ENCODE measurements at regions not wholly inside any gene's neighbourhood (a gene's known extent, or its start where the extent isn't known, plus 50 kb on each side); places are given as distances from the start of the nearest gene placed in this dataset.

- CTCF ChIA-PET, result no interaction called here
- POLR2A ChIA-PET, result no interaction called here
- no peak for DNase-seq (ENCODE audit: extremely low spot score)
- no peak for TF ChIP-seq BHLHE40 (IDR thresholded peaks at IDR 0.05; ENCODE audit: borderline replicate concordance)
Measured at GRCh38 chr12:115571027-115571426, 706.5 kb downstream of the MED13L start.

GRCh38 chr12:115570069-115570777 lies 707.3 kb downstream of the MED13L start:
- CTCF ChIA-PET, result interaction anchor here (0.7 kb wide), 1 partner anchor 26 kb away, joined by 3 read pairs; no protein-coding TSS in a partner anchor
- POLR2A ChIA-PET, result no interaction called here
- TF ChIP-seq SP1 (IDR thresholded peaks at IDR 0.05), result no peak
- no peak for TF ChIP-seq SUZ12 (IDR thresholded peaks at IDR 0.05)
- DNase-seq (ENCODE audit: extremely low spot score), result no peak

- DNase-seq (ENCODE audit: extremely low spot score), result peak; percentile 17
- TF ChIP-seq TARDBP (IDR thresholded peaks at IDR 0.05) (no peak), ELF4 (IDR thresholded peaks at IDR 0.05) (no peak), CTBP1 (IDR thresholded peaks at IDR 0.05; ENCODE audit: borderline replicate concordance) (no peak), HDGF (IDR thresholded peaks at IDR 0.05; ENCODE audit: borderline replicate concordance) (no peak), FOXM1 (IDR thresholded peaks at IDR 0.05; ENCODE audit: borderline replicate concordance) (no peak), FOXA1 (IDR thresholded peaks at IDR 0.05) (no peak), BHLHE40 (IDR thresholded peaks at IDR 0.05; ENCODE audit: borderline replicate concordance) (no peak), ARNT (IDR thresholded peaks at IDR 0.05) (no peak), NFRKB (IDR thresholded peaks at IDR 0.05) (no peak), SUZ12 (IDR thresholded peaks at IDR 0.05) (no peak), LEF1 (IDR thresholded peaks at IDR 0.05; ENCODE audit: borderline replicate concordance) (no peak), ZNF384 (IDR thresholded peaks at IDR 0.05) (no peak)
- POLR2A ChIA-PET, result no interaction called here
- CTCF ChIA-PET, result no interaction called here
Measured at GRCh38 chr12:115569345-115570068, 708.0 kb downstream of the MED13L start.

GRCh38 chr12:115558281-115558680 lies 719.2 kb downstream of the MED13L start:
- DNase-seq (ENCODE audit: extremely low spot score), result no peak
- POLR2A ChIA-PET, result no interaction called here
- TF ChIP-seq NFRKB (IDR thresholded peaks at IDR 0.05) (no peak), CTBP1 (IDR thresholded peaks at IDR 0.05; ENCODE audit: borderline replicate concordance) (no peak), FOXA1 (IDR thresholded peaks at IDR 0.05) (no peak), FOXM1 (IDR thresholded peaks at IDR 0.05; ENCODE audit: borderline replicate concordance) (no peak), PKNOX1 (IDR thresholded peaks at IDR 0.05) (no peak), ZNF384 (IDR thresholded peaks at IDR 0.05) (no peak), LEF1 (IDR thresholded peaks at IDR 0.05; ENCODE audit: borderline replicate concordance) (no peak), SUZ12 (IDR thresholded peaks at IDR 0.05) (no peak), BHLHE40 (IDR thresholded peaks at IDR 0.05; ENCODE audit: borderline replicate concordance) (no peak), HDGF (IDR thresholded peaks at IDR 0.05; ENCODE audit: borderline replicate concordance) (no peak), TARDBP (IDR thresholded peaks at IDR 0.05) (no peak), ELF4 (IDR thresholded peaks at IDR 0.05) (no peak), ARNT (IDR thresholded peaks at IDR 0.05) (no peak), SP1 (IDR thresholded peaks at IDR 0.05) (no peak), FOXK2 (IDR thresholded peaks at IDR 0.05) (no peak), L3MBTL2 (conservative IDR thresholded peaks at IDR 0.05) (no peak)
- CTCF ChIA-PET, result no interaction called here

GRCh38 chr12:115553622-115554021 lies 723.9 kb downstream of the MED13L start:
- POLR2A ChIA-PET, result no interaction called here

GRCh38 chr12:115543269-115543668 lies 734.2 kb downstream of the MED13L start:
- CTCF ChIA-PET, result interaction anchor here (0.7 kb wide), 1 partner anchor 272 kb away, joined by 4 read pairs; no protein-coding TSS in a partner anchor
- no peak for DNase-seq (ENCODE audit: extremely low spot score)
- POLR2A ChIA-PET, result no interaction called here
- no peak for TF ChIP-seq SP1 (IDR thresholded peaks at IDR 0.05)
- no peak for TF ChIP-seq ARNT (IDR thresholded peaks at IDR 0.05)
- TF ChIP-seq CTBP1 (IDR thresholded peaks at IDR 0.05; ENCODE audit: borderline replicate concordance), result no peak
- TF ChIP-seq FOXK2 (IDR thresholded peaks at IDR 0.05), result no peak
- TF ChIP-seq NFRKB (IDR thresholded peaks at IDR 0.05), result no peak
- no peak for TF ChIP-seq HDGF (IDR thresholded peaks at IDR 0.05; ENCODE audit: borderline replicate concordance)
- no peak for TF ChIP-seq FOXM1 (IDR thresholded peaks at IDR 0.05; ENCODE audit: borderline replicate concordance)
- no peak for TF ChIP-seq FOXA1 (IDR thresholded peaks at IDR 0.05)
- no peak for TF ChIP-seq PKNOX1 (IDR thresholded peaks at IDR 0.05)
- no peak for TF ChIP-seq L3MBTL2 (conservative IDR thresholded peaks at IDR 0.05)
- no peak for TF ChIP-seq BHLHE40 (IDR thresholded peaks at IDR 0.05; ENCODE audit: borderline replicate concordance)
- no peak for TF ChIP-seq TARDBP (IDR thresholded peaks at IDR 0.05)
- TF ChIP-seq LEF1 (IDR thresholded peaks at IDR 0.05; ENCODE audit: borderline replicate concordance), result no peak
- no peak for TF ChIP-seq ELF4 (IDR thresholded peaks at IDR 0.05)
- no peak for TF ChIP-seq SUZ12 (IDR thresholded peaks at IDR 0.05)

More at GRCh38 chr12:115553622-115554021, 723.9 kb downstream of the MED13L start:
- CTCF ChIA-PET, result no interaction called here
- TF ChIP-seq TARDBP (IDR thresholded peaks at IDR 0.05) (no peak), ZNF384 (IDR thresholded peaks at IDR 0.05) (no peak), BHLHE40 (IDR thresholded peaks at IDR 0.05; ENCODE audit: borderline replicate concordance) (no peak), FOXK2 (IDR thresholded peaks at IDR 0.05) (no peak), CTBP1 (IDR thresholded peaks at IDR 0.05; ENCODE audit: borderline replicate concordance) (no peak), ARNT (IDR thresholded peaks at IDR 0.05) (no peak), PKNOX1 (IDR thresholded peaks at IDR 0.05) (no peak), FOXA1 (IDR thresholded peaks at IDR 0.05) (no peak), SP1 (IDR thresholded peaks at IDR 0.05) (no peak), HDGF (IDR thresholded peaks at IDR 0.05; ENCODE audit: borderline replicate concordance) (no peak), LEF1 (IDR thresholded peaks at IDR 0.05; ENCODE audit: borderline replicate concordance) (no peak), NFRKB (IDR thresholded peaks at IDR 0.05) (no peak), SUZ12 (IDR thresholded peaks at IDR 0.05) (no peak), L3MBTL2 (conservative IDR thresholded peaks at IDR 0.05) (no peak), FOXM1 (IDR thresholded peaks at IDR 0.05; ENCODE audit: borderline replicate concordance) (no peak), ELF4 (IDR thresholded peaks at IDR 0.05) (no peak)
- DNase-seq (ENCODE audit: extremely low spot score), result no peak
